ENCODE measurements at regions not wholly inside any gene's neighbourhood (a gene's known extent, or its start where the extent isn't known, plus 50 kb on each side); places are given as distances from the start of the nearest gene placed in this dataset.
"Not testable (repeated sequence)": the region's sequence is repeated elsewhere in the genome, so short reads cannot be mapped to it uniquely, and the experiment has no call there.

GRCh38 chr13:68527167-68527566 is 1297.0 kb upstream of the PCDH9 start:
- not testable (repeated sequence) for TF ChIP-seq CTCF (IDR thresholded peaks at IDR 0.05 in 8 of 11, conservative IDR thresholded peaks at IDR 0.05 in 3 of 11); POLR2AphosphoS5 (IDR thresholded peaks at IDR 0.05)

All from spleen (tissue), 7 donors.